HG02884 (cell line): ENCODE measurements at regions not wholly inside any gene's neighbourhood (a gene's known extent, or its start where the extent isn't known, plus 50 kb on each side); places are given as distances from the start of the nearest gene placed in this dataset.

Source experiments
- ATAC-seq: cut with Tn5 transposase; IDR thresholded peaks from one replicate; pipeline ENCODE4 v1.9.1; 2021; ENCODE audit warnings: mild to moderate bottlenecking, moderate library complexity; ENCODE audit not compliant: unreplicated experiment

DNA sequence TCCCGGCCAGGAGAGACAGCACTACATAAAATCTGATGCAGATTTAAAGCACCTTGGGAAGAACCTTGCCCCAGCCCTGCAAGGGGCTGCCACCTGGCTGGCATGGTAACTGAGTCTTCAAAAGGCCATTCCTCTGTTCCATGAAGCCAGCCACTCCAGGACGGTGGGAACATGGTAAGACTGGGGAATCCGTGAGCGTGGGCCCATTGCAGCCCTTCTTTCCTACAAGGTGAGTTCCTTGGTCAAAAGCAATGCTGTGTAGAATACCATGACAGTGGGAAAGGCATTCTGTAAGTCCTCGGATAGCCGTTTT lies 121.3 kb downstream of the SOX1 start:
- ATAC-seq = no peak

DNA sequence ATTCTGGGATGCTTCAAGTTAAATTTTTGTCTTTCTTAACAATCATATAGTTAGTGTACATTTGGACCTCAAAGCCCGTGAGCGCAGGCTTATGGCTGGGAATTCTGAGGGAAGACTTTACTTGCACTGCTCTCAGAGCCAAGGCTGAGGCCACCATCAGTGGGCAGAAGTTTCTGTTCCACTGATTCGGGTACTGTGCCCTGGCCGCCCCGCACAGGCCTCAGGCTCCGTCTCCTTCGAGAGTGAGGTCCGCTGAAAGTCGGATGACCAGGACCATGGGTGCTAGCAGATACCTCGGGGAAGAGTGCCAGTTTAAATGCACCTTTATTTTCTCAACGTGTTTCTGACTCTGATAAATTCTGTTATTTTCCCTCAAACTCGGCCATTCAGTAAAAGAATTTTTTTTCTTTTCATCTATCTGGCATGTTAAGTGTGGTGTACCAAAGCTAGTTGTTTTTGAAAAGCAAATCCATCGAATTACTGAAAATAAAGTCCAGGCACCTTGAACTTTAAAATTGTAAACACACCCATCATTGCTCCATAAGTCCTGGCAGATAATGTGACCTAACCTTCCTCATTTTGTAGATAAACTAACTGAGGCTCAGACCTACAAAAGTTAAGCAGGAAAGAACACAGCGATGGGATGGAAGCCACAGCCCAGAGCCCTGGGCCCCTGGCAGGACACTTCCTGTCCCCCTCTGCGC lies 126.7 kb downstream of the SOX1 start:
- ATAC-seq = no peak

DNA sequence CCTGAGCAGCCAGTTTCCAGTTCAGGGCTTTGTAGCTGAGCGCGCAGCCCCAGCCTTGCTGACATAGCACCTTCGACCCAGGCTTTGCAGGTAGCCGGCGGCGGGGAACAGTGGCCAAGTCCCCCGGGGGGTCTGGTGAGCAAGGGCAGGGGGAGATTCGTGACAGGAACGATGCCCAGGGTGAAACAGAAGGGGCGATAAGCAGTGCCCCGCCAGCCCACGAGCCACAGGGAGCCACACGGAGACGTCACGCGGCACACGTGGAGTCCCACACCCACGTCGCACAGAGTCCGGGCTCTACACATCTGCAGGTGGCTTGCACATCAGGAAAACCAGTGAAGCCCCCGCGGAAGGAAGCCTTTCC lies 127.2 kb downstream of the SOX1 start:
- ATAC-seq = no peak

DNA sequence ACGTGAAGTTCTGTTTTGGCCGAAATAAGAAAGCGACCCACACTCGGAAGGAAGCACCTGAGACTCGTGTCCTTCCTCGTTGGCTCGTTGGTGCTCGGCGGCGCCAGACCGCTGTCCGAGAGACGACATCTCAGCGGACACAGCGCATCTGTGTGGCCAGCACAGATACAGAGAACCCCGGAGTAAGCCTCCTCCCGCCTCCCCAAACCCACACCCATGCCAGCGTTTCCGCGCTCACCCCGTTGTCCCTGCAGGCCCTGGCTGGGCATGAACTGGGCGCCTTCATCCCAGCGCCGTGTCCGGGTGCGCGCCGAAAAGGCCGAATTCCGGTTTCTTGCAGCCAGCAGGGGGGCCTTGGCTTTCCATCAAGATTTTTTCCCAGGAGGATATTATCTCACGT lies 127.6 kb downstream of the SOX1 start:
- ATAC-seq = no peak

DNA sequence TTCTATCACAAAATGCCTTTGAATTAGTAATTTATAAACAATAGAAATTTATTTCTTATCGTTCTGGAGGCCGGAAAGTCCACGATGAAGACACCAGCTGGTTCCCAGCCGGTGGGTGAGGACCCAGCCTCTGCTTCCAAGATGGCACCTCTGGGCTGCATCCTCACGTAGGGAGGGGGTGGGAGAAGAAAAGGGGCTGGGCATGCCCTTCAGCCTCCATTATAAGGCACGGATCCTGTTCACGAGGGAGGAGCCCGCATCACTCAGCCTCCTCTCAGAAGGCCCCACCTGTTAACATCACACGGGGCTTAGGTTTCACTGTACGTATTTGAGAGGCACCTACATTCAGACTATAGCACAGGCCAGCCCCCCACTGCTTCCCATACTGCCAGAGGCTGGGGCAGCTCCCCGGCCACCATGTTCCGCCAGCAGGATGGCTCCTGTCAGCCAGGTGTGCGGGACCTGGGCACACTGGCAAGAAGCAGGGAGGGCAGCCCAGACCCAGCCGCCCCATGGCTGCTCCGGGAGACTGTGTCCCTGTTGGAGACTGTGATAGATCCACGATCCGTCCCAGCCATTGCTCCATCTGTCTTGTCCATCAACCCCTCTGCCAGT lies 131.6 kb downstream of the SOX1 start:
- ATAC-seq = no peak

DNA sequence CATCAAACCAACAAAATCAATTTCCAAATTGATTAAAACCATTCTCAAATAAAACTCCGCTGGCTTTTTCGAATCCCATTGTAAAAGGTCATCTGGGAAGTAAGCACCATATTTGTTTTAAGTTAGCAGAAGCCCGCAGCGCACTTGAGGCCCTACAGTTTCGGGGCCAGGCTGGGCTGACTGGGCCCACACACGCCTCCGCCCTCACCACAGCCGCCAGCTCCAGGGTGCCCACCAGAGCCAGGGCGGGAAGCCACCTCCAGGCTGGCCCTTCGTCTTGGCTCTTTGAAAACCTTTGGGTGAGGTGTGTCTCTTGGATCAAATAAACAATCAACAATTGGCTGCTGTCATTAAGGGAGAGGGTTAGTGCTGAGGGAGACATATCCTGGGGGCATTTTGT lies 133.3 kb downstream of the SOX1 start:
- no peak for ATAC-seq

DNA sequence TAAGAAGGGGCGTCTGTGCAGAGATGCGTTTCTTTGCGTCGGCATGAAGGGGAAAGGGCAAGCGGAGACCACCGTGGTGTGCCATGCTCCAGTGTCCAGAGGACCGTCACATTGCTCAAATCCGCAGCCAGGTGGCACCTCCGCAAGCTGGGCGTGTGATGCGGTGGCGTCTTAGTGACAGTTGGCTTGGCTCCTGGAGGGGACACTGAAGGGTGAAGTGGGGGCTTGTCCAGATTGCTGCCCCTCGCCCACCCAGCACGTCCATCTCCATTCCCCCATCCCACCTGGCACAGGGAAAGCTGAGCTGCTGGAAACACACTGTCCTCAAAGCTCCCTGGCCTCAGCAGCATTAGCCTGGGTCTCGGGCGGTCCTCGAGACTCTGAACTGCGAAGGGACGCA lies 135.3 kb downstream of the SOX1 start:
- ATAC-seq = no peak

DNA sequence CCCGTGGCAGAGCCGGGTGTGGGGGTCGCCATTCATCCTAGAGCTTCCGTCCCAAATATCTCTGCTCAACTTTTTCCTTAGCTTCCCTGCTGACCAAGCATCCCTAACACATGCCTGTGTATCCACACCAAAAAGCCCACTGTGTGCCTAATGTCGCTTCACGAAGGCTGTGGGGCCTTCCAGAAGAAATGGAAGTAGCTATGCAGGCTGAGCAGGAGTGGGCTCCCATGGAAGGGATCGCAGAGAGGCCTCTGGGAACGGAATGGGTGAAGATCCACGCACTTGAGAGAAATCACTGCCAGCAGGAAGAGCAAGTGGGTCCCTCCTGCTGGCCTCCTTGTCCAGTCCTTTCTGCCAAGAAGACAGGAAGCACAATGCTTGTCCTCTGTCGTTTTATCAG lies 136.0 kb downstream of the SOX1 start:
- ATAC-seq = no peak

DNA sequence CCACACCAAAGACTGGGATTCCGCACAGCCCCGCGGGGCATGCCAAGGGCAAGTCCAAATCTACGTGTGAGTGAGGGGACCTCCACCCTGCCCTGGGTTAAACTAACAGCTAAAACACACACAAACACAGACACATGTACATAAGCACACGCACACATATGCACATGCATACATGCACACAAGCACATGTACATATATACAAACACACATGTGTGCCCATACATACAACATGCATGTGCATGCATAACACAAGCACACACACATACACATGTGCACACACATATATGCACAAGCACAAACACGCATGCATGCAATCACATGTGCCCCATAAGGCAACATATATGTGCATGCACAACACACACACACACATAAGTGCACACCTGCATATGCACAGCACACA lies 136.7 kb downstream of the SOX1 start:
- no peak for ATAC-seq

DNA sequence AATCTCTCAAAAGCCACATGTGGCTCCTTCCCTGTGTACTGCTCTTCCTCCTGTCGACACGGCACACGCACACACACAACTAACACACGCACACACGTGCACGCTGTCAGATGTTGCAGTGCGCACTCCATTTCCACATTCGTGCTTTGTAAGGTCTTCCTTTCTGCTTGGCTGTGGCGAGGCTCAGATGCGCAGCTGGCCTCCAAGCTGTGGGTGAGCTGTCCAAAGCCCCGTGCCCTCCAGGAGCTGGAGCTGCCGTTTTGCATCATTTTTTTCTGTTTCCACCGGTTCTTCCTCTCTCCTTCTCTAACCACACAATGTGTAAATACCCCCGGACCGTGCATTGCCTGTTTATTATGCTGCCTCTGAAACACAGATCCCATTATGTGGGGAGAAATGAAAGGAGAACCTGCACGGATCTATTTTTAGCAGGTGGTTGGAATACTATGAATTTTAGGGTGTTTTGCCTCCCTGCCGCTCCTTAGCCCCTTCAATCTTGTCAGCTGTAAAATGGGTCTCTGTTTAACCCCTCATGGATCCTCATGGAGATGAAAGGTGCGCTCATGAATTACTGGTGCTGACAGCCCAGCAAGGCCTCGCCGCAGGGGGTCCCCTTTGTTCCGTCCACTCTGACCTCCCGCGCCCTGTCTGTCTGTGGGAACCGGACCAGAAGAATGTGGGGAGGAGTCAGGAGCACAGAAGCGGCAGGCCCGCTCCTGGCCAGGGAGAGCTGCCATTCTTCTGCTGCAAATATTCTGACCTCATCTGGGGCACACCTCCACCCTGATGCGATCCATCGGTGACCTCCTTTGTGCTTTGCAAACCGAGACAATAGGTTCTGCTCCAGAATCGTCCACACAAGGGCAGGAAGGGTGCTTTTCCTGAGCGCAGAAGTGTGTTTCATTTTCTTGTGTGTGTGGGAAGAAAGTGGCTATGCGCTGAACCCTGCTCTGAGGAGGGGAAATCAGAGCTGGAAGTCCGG lies 137.7 kb downstream of the SOX1 start:
- no peak for ATAC-seq

DNA sequence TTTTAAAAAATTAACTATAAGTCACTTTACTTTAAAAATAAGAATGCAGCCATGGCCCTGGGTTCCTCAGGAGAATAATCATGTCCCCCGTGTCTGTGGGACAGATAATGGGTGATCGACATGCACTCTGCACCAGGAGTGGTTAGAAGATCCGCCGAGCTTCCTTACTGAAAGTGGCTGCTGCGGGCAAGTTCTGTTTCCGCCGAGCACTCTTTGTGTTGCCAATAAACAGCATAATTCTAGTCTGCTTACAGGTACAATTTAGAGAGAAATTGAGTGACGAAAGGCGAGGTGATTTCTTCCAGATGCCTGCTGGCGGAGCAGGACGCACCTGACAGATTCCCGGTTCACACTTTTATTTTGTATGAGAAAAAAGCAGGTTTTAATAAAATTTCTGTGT lies 139.0 kb downstream of the SOX1 start:
- ATAC-seq = no peak

DNA sequence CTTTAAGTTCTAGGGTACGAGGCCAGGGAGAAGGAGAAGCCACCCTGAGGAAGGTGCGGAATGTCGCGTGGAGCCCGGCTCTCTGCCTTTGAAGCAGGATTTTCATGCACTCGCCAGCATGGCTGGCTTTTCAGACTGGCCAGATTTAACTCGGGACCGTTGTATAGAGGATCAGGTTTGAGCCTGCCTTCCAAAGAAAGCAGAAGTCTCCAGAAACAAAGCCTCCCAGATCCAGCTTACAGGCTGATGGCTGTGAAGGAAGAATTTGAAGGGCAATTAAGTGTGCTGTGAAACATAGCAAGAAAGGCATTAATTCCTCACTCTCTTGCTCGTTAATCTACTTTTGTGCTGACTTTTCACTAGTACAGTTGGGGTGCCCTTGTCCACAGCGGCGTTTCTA lies 140.2 kb downstream of the SOX1 start:
- no peak for ATAC-seq

DNA sequence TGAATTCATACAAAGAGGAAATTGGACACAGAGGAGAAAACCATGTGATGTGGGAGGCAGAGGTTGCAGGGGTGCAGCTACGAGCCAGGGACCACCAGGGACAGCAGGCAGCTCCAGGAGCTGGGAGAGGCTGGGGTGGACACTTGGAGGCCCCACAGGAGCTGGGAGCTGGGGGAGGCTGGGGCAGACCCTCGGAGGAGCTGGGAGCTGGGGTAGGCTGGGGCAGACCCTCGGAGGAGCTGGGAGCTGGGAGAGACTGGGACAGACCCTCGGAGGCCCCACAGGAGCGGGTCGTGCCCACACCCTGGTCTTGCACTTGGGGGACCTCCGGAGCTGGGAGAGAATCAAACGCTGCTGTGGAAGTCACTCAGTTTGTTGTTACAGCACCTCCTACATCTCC lies 141.7 kb downstream of the SOX1 start:
- no peak for ATAC-seq

DNA sequence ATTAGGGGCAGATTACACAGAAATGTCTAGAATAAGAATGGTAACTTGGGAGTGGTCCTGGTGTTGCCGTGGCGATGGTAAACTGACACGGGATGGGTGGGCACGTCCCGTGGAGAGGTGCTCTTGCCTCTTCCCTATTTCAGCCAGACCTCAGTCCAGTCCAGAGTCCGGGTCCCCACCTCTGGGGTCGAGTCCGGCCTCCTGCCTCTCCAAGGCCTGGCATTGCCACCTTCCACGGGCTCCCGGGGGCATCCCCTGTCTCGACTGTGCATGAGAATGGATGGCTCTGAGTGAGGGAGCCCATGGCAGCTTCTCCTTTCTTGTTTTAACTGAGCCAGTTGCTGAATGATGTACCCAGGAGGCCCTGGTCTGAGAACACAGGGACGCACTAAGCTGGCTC lies 142.3 kb downstream of the SOX1 start:
- no peak for ATAC-seq

DNA sequence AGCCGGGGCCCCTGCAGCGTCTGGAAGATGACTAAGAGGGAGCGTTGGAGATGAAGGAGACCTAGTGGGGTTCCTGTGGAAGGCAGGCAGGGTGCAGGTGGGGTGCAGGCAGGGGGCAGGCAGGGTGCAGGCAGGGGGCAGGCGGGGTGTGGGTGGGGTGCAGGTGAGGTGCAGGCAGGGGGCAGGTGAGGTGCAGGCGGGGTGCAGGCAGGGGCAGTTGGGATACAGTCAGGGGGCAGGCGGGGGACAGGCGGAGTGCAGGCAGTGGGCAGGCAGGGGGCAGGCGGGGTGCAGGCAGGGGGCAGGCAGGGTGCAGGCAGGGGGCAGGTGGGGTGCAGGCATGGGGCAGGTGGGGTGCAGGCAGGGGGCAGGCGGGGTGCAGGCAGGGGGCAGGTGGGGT lies 142.8 kb downstream of the SOX1 start:
- no peak for ATAC-seq

DNA sequence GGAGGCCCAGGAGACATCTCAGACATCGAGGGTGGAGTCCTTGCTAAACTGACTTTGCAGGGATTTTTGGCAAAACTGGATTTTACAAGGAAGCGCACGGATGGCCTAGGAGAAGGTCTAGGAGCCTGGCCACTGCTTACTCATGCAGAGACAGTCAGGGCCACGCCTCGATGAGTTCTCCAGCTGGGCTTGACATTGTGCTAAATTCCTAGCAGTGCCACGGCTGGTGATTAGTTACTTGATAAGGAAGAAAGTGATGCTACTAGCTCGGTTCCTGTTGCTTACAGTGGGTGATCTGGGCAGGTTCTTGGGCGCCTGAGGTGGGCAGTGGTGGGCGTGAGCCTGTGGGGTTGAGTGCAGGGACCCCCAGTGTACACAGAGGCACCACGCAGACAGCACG lies 143.4 kb downstream of the SOX1 start:
- ATAC-seq = no peak

DNA sequence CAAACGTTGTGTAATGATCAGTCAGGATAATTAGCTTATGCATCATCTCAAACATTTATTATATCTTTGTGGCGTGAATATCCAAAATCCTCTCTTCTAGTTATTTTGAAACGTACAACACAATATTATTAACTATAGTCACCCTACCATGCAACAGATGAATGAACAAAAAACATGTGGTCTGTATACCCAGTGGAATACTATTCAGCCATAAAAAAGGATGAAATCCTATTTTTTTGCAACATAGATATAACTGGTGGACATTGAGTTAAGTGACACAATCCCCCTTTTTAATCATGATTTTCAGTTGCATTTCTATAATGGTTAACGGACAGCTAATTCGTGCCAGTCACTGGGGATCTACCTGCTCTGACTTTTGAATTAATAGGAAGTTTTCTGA lies 145.6 kb downstream of the SOX1 start:
- ATAC-seq = no peak

DNA sequence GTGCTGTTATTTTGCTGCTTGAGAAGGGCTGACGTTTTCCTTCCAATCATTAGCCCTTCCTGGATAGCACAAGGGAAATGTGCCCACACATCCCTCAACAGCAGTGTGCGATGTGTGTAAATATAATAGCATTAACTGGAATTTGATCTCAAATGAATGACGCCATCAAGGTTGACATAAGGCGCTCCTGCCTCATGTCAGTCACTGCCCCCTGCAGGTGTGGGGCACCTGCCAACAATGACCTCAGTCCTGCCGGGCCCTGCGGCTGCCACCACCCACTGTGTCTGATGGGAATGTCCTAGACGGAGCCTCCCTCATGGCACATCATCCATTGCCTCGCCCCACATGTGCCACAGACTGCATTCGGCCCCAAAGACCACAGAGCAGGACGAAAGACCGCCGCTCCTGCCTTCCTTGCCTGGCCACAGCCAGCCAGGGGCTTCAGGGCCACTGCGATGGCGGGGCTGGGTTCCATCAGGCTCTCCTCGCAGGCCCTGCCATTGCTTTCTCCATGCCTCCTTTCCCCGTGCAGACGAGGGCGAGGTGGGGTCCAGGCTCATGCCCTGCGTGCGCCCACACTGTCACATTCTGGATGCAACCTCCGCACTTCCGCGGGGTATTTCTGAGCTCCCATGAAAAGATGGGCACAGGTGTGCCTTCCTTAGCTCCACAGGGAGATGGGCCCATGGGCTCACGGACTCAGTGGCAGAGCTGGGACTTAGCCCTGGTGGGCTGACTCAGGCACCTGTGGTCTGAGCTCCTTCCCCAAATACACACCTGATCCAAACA lies 146.7 kb downstream of the SOX1 start:
- no peak for ATAC-seq

DNA sequence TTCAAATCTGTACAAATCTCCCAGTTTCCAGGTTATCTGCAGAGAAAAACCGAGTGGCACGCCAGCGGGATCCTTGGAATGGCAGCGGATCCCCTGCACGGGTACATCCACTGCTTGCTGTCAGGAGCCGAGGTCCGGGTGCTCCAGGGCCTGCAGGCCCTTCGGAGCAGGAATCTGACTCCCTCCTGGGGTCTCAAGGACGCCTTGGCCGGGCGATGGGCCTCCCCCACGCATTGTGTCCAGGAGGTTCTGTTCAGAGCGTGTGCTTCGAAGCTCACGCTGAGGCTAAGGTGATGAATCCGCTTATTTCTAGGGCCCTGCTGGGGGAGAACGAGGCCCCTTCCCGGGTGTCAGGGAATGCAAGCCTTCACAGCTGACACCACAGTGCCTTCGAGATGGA lies 148.9 kb downstream of the SOX1 start:
- ATAC-seq = no peak

DNA sequence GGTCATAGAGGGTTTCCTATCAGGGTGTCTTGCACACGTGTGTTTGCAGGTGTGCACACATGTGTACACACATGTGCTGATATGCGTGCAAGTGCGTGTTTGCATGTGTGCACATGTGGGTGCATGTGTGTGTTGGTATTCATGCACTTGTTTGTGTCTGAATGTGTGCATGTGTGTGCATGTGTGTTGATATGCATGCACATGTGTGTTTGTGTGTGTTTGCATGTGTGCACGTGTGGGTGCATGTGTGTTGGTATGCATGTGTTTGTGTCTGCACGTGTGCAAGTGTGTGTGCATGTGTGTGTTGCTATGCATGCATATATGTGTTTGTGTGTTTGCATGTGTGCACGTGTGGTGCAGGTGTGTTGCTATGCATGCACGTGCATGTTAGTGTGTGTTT lies 150.5 kb downstream of the SOX1 start:
- ATAC-seq = no peak

DNA sequence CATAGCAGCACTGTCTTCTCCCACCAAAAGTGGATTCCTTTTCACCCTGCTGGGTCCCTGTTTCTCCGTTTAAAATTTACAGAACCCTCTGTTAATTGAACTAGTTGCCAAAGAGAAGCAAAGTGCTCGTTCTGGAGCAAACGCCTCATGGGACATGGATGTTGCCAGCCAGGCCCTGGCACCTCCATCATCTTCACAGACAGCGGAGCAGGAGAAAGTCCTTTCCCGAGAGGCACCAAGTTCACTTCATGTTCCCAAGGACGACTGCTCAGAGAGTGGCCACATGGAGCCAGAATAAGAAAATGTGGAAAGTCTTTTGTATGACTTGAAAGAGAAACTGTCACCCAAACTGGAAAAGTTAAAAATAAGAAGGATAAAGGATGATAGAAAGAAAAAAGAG lies 151.5 kb downstream of the SOX1 start:
- ATAC-seq = no peak
